NCI-H69 (cell line): ENCODE measurements at regions not wholly inside any gene's neighbourhood (a gene's known extent, or its start where the extent isn't known, plus 50 kb on each side); places are given as distances from the start of the nearest gene placed in this dataset.
A peak's percentile ranks its signal among the peaks of the same experiment; 100 is the strongest.
"Not testable (repeated sequence)": the region's sequence is repeated elsewhere in the genome, so short reads cannot be mapped to it uniquely, and the experiment has no call there.

Source experiments
- DNase-seq: peaks from one replicate; lab custom pipeline; 2025; lab: John Stamatoyannopoulos, UW

- no peak for DNase-seq
Measured at GRCh38 chr12:58419905-58420304, 478.5 kb downstream of the ATP23 start.

GRCh38 chr12:58420503-58420902 lies 479.1 kb downstream of the ATP23 start:
- no peak for DNase-seq

DNA sequence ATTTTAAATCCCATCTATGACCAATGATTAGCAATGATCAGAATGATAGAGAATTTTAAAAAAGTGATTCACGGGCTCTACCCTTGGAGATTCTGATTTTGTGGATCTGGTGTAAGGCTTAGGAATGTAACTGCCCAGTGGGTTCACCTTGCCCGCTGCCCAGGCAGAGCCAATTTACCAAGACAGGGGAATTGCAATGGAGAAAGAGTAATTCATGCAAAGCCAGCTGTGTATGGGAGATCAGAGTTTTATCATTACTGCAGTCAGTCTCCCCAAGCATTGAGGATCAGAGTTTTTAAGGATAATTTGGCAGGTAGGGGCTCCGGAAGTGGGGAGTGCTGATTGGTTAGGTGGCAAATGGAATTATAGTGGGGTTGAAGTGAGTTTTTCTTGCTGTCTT lies 480.6 kb downstream of the ATP23 start:
- DNase-seq: no peak

DNA sequence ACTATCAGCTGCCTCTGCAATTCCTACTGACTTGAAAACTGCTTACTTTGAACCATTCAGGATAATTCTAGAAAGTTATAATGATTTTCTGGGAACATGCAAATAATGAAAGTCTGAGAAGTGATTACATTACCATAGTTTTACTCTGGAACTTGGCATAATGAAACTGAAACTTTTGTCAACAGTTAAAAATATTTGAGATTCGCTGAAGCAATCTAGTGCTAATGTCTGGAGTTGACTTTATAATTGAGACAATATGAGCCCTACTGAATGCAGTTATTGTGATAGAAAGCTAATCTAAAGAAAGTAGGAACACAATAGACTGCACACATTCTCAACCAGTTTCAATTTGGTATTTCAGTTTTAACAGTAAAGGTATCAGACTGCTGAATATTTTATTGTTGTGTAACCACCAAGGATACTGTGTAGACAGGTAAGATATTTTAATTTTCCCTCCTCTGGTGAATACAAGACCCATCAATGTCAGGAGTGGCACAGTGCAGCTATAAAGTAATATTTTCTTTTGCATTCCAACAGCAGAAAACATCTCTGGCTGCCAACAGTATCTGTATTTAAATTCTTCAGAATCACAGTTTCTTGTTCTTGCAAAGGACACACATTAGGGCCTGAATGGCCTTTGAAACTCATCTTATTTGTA lies 483.5 kb downstream of the ATP23 start:
- no peak for DNase-seq

GRCh38 chr12:58425481-58426392 lies 484.4 kb downstream of the ATP23 start:
- peak; percentile 91 for DNase-seq

GRCh38 chr12:58426437-58426836 lies 485.1 kb downstream of the ATP23 start:
- not testable (repeated sequence) for DNase-seq

- DNase-seq: peak; percentile 24
Measured at GRCh38 chr12:58433959-58434358, 486.3 kb downstream of the LRIG3 start.

DNA sequence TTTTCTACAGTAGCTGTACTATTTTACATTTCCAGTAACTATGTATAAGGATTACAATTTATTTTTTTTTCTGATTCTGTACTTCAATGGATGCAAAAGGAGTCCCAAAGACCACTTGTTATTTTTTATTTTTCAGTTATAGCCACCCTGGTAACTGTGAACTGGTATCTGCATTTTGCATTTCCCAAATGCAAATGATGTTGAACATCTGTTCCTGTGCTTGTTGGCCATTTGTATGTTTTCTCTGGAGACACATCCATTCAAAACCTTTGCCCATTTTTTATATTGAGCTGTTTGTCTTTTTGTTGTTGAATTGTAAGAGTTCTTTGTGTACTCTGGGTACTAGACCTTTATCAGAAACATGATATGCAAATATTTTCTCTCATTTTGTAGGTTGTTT lies 485.6 kb downstream of the LRIG3 start:
- peak; percentile 50 for DNase-seq

GRCh38 chr12:58435647-58436046 lies 484.7 kb downstream of the LRIG3 start:
- DNase-seq: no peak

GRCh38 chr12:58441483-58441882 lies 478.8 kb downstream of the LRIG3 start:
- no peak for DNase-seq

GRCh38 chr12:58443273-58443980 lies 476.9 kb downstream of the LRIG3 start:
- DNase-seq: peak; percentile 68

GRCh38 chr12:58443981-58444371 lies 476.3 kb downstream of the LRIG3 start:
- no peak for DNase-seq

DNA sequence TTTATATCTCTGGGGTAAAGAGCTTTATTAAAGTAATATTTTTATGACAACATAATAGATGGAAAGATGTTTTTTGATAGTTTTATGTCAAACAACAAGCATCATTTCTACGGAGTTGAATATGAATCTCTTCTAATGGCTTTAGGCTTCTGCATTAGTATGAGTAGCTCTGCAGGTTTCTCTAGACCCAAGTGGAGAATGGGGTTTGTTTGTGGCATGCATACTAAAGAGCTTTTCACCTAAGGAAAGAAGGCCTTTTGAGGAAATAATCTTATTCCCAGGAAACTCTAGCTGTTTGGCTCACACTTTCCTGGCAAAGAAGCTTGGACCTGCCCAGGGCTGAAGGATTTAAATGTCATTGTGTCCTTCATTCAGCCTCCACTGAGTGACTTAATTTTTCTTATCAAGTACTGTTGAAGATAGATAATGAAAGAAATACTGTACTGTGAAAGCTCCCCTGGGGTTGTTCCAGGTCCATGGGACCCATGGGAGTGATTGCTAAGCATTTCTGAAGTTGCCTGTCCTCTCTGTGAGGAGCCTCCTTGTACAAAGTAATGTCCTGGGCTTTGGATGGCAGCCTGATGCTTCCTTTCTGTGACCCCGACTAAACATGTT lies 469.3 kb downstream of the LRIG3 start:
- DNase-seq: no peak

DNA sequence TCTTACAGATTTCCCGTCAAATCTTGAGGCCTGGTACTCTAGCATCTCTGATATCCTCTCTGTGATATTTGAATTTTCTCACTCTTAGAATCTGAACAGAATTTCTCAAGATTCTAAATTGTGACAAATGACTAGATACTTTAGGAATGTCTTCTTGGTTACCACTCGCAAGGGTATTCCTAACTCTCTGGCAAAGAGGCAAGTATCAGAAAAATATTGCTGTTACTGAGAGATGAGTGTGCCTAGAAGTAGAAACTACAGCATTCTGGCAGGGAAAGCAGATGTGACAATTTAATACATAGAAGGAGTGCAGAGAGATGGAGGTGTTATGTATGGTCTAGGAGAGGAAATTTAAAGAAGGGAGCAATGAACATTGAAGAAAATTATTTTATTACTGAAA lies 467.8 kb downstream of the LRIG3 start:
- no peak for DNase-seq

DNA sequence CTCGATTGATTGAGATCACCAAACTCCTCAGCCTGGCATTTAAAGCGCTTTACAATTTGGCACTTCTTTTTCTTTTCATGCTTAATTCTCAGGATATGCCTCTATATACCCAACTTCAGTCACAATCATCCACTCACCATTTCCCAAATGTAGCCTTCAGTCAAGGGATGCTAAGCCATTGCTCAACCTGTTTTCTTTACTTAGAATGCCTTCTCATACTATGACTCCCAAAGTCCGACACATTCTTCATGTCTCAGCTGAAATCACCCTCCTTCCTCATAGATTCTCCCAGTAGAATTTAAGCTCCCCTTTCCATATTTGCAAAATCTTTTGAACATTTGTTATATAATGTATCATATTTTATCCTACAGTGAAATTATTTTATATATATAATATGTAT lies 467.0 kb downstream of the LRIG3 start:
- DNase-seq: no peak

DNA sequence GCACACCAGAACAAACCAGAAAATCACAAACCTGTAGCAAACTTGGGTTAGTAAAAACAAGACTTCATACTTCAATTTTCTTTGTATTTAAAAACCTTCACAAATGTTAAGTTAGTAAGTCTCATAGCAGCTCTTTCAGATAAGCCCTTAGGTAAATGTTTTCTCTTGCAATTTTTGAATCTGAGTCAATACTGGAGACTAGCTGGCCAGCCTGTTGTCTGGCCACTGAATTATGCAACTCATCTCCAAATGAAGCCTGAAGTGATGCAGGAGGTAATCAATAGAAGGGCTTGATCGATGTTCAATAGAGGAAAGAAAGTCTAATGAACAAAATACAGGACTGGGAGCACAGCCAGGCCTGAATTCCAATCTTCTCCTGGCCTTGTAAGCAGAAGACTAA lies 465.2 kb downstream of the LRIG3 start:
- DNase-seq: no peak

DNA sequence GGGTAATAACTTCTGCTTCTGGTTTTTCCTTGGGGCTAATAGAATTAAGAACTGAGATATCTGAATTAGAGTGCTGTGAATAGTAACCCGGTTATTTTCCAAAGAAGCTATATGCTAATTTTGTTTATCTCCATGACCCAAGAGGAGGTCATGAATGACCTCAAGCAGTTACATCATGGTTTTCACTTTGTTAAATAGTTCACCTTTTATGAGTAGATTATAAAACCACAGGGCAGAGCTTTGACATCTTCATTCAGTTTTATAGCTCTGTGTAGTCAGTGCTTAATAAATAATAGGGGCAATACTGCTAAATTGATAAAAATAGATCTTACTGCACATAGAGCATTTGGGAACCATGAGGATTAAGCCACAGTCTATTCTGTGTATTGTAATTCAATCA lies 462.2 kb downstream of the LRIG3 start:
- DNase-seq: no peak

GRCh38 chr12:58459191-58459590 lies 461.1 kb downstream of the LRIG3 start:
- DNase-seq: no peak

DNA sequence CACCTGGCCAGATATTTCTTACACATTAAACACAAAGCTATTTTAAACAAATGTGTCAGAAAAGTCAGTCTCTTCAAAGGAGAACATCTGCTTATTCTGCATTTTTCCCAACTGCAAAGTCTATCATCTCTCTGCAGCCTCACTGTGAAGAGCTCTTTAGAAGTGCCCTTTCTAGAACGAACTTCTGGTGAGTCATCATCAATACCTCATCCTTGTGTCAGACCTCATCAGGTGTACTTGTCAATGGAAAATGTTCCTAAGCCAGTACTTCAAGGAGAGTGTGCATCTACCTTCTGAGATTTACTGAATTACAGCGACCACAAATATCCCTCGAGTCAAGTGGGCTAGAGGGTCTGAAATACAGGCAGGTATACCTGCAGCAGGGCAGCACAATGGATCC lies 457.3 kb downstream of the LRIG3 start:
- DNase-seq: no peak

- DNase-seq: no peak
Measured at GRCh38 chr12:58465418-58465817, 454.9 kb downstream of the LRIG3 start.

DNA sequence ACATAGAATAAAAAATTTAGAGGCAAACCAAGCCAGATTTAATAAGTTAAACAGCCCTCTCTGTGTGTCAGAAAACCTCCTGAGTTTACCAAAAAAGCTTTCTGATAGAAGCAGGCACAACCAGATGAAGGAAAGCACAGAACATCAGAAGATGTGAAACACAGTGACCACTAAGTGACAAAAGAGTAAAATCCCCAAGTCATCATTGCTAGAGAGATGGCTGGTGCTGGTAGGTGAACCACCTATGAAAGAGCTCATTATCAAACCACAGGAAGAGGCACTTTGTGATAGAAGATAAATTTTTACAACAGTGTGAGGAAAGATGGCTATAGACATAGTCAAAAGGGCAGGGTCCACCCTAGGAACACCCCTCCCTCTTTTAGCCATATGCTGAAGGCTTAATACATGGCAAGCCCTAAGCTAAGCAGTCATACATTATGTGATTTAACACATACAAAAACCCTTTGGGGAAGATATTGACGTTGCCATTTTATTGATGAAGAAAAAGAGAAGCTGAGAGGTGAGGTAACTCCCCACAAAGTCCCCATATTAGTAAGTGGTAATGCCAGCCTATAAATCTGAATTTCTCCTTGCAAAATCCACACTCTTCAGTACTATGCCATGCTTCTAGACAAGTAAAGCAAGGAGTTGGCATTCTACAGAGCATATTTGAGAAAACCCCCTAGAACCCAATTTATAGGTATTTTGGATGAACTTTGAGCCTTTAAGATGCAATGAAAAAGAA lies 449.9 kb downstream of the LRIG3 start:
- DNase-seq: no peak

DNA sequence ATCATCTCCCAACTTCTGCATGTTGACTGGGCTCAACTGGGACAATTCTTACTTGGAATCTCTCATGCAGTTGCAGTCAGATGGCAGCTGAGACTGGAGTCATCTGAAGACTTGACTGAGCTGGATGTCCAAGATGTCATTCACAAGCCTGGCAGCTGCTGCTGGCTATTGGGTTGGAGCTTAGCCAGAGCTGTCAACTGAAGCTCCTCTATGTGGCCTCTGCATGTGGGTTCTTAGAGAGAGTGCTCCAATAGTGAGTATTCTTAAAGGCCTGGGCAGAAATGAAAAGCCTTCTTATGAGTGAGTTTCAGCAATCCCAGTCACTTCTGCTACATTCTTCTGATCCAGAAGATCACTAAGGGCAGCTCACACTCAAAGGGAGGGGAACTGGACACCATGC lies 440.9 kb downstream of the LRIG3 start:
- peak; percentile 64 for DNase-seq
